ENCODE measurements at regions not wholly inside any gene's neighbourhood (a gene's known extent, or its start where the extent isn't known, plus 50 kb on each side); places are given as distances from the start of the nearest gene placed in this dataset.

DNA sequence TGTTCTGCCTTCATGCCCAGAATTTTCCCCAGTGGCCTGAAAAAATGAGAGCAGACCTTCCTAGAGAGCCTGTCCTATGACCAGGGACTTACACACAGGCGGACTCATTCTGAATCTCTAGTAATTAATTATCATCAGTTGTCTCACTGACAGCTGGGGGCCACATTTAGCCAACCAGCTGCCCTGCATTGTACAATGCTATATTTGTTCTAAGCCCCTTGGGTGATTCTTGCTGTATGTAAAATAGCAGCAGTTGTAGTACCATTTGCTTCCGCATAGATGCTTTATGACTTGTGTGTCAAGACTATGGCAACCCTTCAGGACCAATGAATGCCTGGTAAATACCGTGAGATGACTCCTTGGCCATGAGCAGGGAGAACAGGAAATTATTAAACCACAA lies 415.4 kb upstream of the SEMA6A start:
- TF ChIP-seq CTCF (IDR thresholded peaks at IDR 0.05 in 8 of 11, conservative IDR thresholded peaks at IDR 0.05 in 3 of 11) = no peak
- TF ChIP-seq POLR2A (IDR thresholded peaks at IDR 0.05) = no peak

Measured in spleen (tissue), 7 donors.